T-cell (primary cell): ENCODE measurements at regions not wholly inside any gene's neighbourhood (a gene's known extent, or its start where the extent isn't known, plus 50 kb on each side); places are given as distances from the start of the nearest gene placed in this dataset.
A peak's percentile ranks its signal among the peaks of the same experiment; 100 is the strongest.

Experiments used
- ATAC-seq, 4 experiments: fragments of 200-7000 bp in 3 of 4; fragments of 150-1000 bp in 1 of 4; cut with Tn5 transposase; replicated peaks in 1 of 4; 1 replicate in 3 of 4; 2 replicates in 1 of 4; pipeline ENCODE4 v1.10.0; 2021; ENCODE audit warnings: moderate library complexity in 3 of 4, mild to moderate bottlenecking in 2 of 4, moderate number of reproducible peaks in 1 of 4
- CTCF ChIA-PET, 2 donors: fragments of 300-600 bp; sonication (Branson Sonifier 250); formaldehyde crosslinking; loops; one replicate each; lab custom pipeline; 2022; ENCODE audit warnings: antibody characterized with exemption in 2 of 2; lab: Charles Lee
- POLR2A ChIA-PET, 2 donors: fragments of 300-600 bp; sonication (Branson Sonifier 250); formaldehyde crosslinking; loops; one replicate each; lab custom pipeline; 2022; ENCODE audit warnings: antibody characterized with exemption in 2 of 2; lab: Charles Lee
- DNase-seq, 35 experiments: peaks; one replicate each; pipeline versions ENCODE4 v3.0.0 to v3.0.0-alpha.2; 2013 to 2023
- H3K27ac ChIP-seq: one replicate; pipeline ENCODE4 v1.5.1; 2013; ENCODE audit warnings: low read length
- H3K27me3 ChIP-seq, 2 experiments: replicated peaks in 1 of 2; 1 replicate in 1 of 2; 2 replicates in 1 of 2; pipeline versions ENCODE4 v1.6.1 to v1.7.0; 2013; ENCODE audit warnings: low read length in 1 of 2, mixed read lengths in 1 of 2; ENCODE audit not compliant: control insufficient read depth in 2 of 2, insufficient read depth in 2 of 2; ENCODE audit errors: extremely low read depth in 1 of 2
- H3K36me3 ChIP-seq, 2 donors: 1 replicate in 1 of 2; 2 replicates in 1 of 2; pipeline versions ENCODE4 v1.6.1 to v1.7.0; 2013; ENCODE audit warnings: low read length in 1 of 2; ENCODE audit not compliant: control insufficient read depth in 2 of 2, insufficient read depth in 1 of 2; ENCODE audit errors: extremely low read depth in 1 of 2
- H3K4me1 ChIP-seq, 2 experiments: 1 replicate in 1 of 2; 2 replicates in 1 of 2; pipeline versions ENCODE4 v1.6.1 to v1.7.0; 2013; ENCODE audit warnings: low read length in 2 of 2, mixed read lengths in 1 of 2; ENCODE audit not compliant: insufficient read depth in 2 of 2, control insufficient read depth in 1 of 2; ENCODE audit errors: extremely low read depth in 1 of 2
- H3K4me3 ChIP-seq, 2 donors: 1 replicate in 1 of 2; 2 replicates in 1 of 2; pipeline versions ENCODE4 v1.5.1 to v1.7.0; 2013; ENCODE audit warnings: mild to moderate bottlenecking in 2 of 2, low read length in 1 of 2, moderate library complexity in 1 of 2; ENCODE audit not compliant: control insufficient read depth in 1 of 2; ENCODE audit errors: extremely low read depth in 1 of 2
- H3K9me3 ChIP-seq: 2 replicates; pipeline ENCODE4 v1.7.0; 2013
- H3K27ac Mint-ChIP-seq, 2 donors: one replicate each; pipeline ENCODE4 v1.8.0; 2020 to 2021; ENCODE audit warnings: mild to moderate bottlenecking in 2 of 2, mixed read lengths in 2 of 2
- H3K27me3 Mint-ChIP-seq, 2 donors: one replicate each; pipeline ENCODE4 v1.8.0; 2021 to 2022; ENCODE audit warnings: mixed read lengths in 2 of 2
- H3K36me3 Mint-ChIP-seq: one replicate; pipeline ENCODE4 v1.8.0; 2021; ENCODE audit warnings: mixed read lengths
- H3K4me1 Mint-ChIP-seq, 3 donors: one replicate each; pipeline ENCODE4 v1.8.0; 2020 to 2022; ENCODE audit warnings: mixed read lengths in 3 of 3, mild to moderate bottlenecking in 1 of 3
- H3K4me3 Mint-ChIP-seq, 3 donors: one replicate each; pipeline ENCODE4 v1.8.0; 2020 to 2022; ENCODE audit warnings: mild to moderate bottlenecking in 3 of 3, mixed read lengths in 3 of 3, moderate library complexity in 3 of 3
- H3K9me3 Mint-ChIP-seq, 3 donors: one replicate each; pipeline ENCODE4 v1.8.0; 2020 to 2022; ENCODE audit warnings: mixed read lengths in 3 of 3
- WGBS: methylation state at CpG from one replicate; pipeline ENCODE4 v1.1.5; 2013; ENCODE audit warnings: missing lambda C conversion rate; ENCODE audit not compliant: insufficient coverage; 5-methylcytosine and 5-hydroxymethylcytosine counted together

DNA sequence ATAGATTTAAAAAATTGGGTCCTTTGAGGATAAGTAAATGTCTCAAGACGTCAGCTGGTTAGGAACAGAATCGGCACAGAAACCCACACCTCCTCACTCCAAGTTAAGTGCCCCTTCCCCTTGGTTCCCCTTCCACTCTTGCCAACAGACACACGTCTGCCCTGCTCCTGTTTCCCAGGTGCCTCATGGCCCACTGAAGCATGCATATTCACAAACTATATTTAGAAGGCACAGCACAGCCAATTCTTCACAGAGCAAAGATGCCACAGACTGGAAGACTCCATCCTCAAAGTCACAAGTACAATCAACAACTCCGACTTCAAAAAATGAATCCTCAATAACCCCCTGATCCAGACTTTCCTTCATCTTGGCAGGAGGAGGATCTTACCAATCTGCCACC is 295.4 kb upstream of the NR2F2 start:
- ATAC-seq (no peak), DNase-seq (no peak)
- no peaks in the 10 kb centered on the region for H3K36me3 ChIP-seq
- H3K4me3 ChIP-seq, result no peak overlapping the region
- Mint-ChIP-seq H3K4me3 (no peak overlapping the region), H3K27me3 (peaks cover 43 to 57% of the 10 kb centered on the region in 2 donors), H3K27ac (no peak overlapping the region), H3K9me3 (peaks cover 0 to 3% (median 0%) of the 10 kb centered on the region in 3 donors), H3K36me3 (no peaks in the 10 kb centered on the region), H3K4me1 (peaks cover 0 to 14% (median 8%) of the 10 kb centered on the region in 3 donors)
- no peaks in the 10 kb centered on the region for H3K9me3 ChIP-seq
- H3K27me3 ChIP-seq, result peaks cover 3 to 4% of the 10 kb centered on the region in 2 experiments
- POLR2A ChIA-PET, result no interaction called here
- WGBS, result 47% methylated on average over 2 of the region's 4 CpGs
- CTCF ChIA-PET, result no interaction called here
- H3K27ac ChIP-seq, result no peak overlapping the region
- H3K4me1 ChIP-seq, result peaks cover 0 to 5% of the 10 kb centered on the region in 2 experiments

- no peak overlapping the region for H3K4me3 Mint-ChIP-seq
- no CpG with 5 or more reads among the region's 5 CpGs for WGBS
- Histone ChIP-seq H3K27ac (no peak overlapping the region), H3K27me3 (peaks cover 3 to 4% of the 10 kb centered on the region in 2 experiments), H3K4me1 (peaks cover 0 to 5% of the 10 kb centered on the region in 2 experiments), H3K9me3 (no peaks in the 10 kb centered on the region), H3K4me3 (no peak overlapping the region), H3K36me3 (no peaks in the 10 kb centered on the region)
- H3K36me3 Mint-ChIP-seq, result no peaks in the 10 kb centered on the region
- ATAC-seq (no peak), DNase-seq (no peak)
- peaks cover 0 to 14% (median 8%) of the 10 kb centered on the region in 3 donors for H3K4me1 Mint-ChIP-seq
- ChIA-PET CTCF (no interaction called here), POLR2A (no interaction called here)
- no peak overlapping the region for H3K27ac Mint-ChIP-seq
- peaks cover 0 to 3% (median 0%) of the 10 kb centered on the region in 3 donors for H3K9me3 Mint-ChIP-seq
- H3K27me3 Mint-ChIP-seq, result peaks cover 47 to 59% of the 10 kb centered on the region in 2 donors
Measured at GRCh38 chr15:96035635-96036034, 294.9 kb upstream of the NR2F2 start.

GRCh38 chr15:96037584-96037983 is 292.9 kb upstream of the NR2F2 start:
- H3K9me3 Mint-ChIP-seq, result peaks cover 0 to 5% (median 0%) of the 10 kb centered on the region in 3 donors
- H3K27me3 ChIP-seq, result peaks cover 0 to 3% of the 10 kb centered on the region in 2 experiments
- peaks cover 0 to 14% (median 8%) of the 10 kb centered on the region in 3 donors for H3K4me1 Mint-ChIP-seq
- H3K9me3 ChIP-seq, result no peaks in the 10 kb centered on the region
- H3K4me3 Mint-ChIP-seq, result no peak overlapping the region
- H3K36me3 Mint-ChIP-seq, result no peaks in the 10 kb centered on the region
- H3K4me1 ChIP-seq, result peaks cover 0 to 5% of the 10 kb centered on the region in 2 experiments
- H3K27ac Mint-ChIP-seq, result peak overlapping the region in 1 of 2 donors; percentile 7
- DNase-seq (peak in 1 of 35 experiments; percentile 5), ATAC-seq (no peak)
- no peaks in the 10 kb centered on the region for H3K36me3 ChIP-seq
- no CpG with 5 or more reads among the region's 4 CpGs for WGBS
- POLR2A ChIA-PET, result no interaction called here
- CTCF ChIA-PET, result no interaction called here
- no peak overlapping the region for H3K4me3 ChIP-seq
- no peak overlapping the region for H3K27ac ChIP-seq
- H3K27me3 Mint-ChIP-seq, result peaks cover 49 to 61% of the 10 kb centered on the region in 2 donors

DNA sequence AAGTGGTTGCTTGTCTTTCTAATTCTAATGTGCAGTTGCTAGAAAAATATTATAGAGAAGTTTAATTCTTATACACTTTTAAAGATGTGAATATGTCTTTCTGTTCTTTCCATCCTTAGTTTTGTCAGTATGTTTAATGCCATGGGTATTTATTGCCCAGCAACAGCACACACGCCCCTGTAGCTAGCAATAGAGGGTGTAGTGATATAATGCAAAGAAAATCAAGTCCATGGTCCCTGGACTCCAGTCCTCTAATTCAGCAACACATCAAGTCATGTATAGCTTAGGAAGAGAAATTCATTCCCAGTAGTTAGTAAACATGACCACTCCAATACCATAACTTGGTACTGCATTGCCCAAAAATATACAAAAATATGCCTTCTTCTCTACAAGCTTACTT is 292.4 kb upstream of the NR2F2 start:
- peaks cover 0 to 5% (median 0%) of the 10 kb centered on the region in 3 donors for H3K9me3 Mint-ChIP-seq
- no peak for DNase-seq
- H3K9me3 ChIP-seq, result no peaks in the 10 kb centered on the region
- no peaks in the 10 kb centered on the region for H3K36me3 Mint-ChIP-seq
- 80% methylated on average over 1 of the region's 1 CpG for WGBS
- peaks cover 0 to 3% of the 10 kb centered on the region in 2 experiments for H3K27me3 ChIP-seq
- H3K27ac ChIP-seq, result no peak overlapping the region
- peaks cover 50 to 65% of the 10 kb centered on the region in 2 donors for H3K27me3 Mint-ChIP-seq
- H3K4me1 Mint-ChIP-seq, result peaks cover 0 to 14% (median 8%) of the 10 kb centered on the region in 3 donors
- H3K4me3 Mint-ChIP-seq, result no peak overlapping the region
- ChIA-PET CTCF (no interaction called here), POLR2A (no interaction called here)
- H3K27ac Mint-ChIP-seq, result no peak overlapping the region
- no peak for ATAC-seq
- H3K4me1 ChIP-seq, result peaks cover 0 to 5% of the 10 kb centered on the region in 2 experiments
- H3K4me3 ChIP-seq, result no peak overlapping the region
- H3K36me3 ChIP-seq, result no peaks in the 10 kb centered on the region

GRCh38 chr15:96038650-96039049 is 291.9 kb upstream of the NR2F2 start:
- Histone ChIP-seq H3K9me3 (no peaks in the 10 kb centered on the region), H3K27me3 (peaks cover 0 to 3% of the 10 kb centered on the region in 2 experiments), H3K4me3 (no peak overlapping the region), H3K27ac (no peak overlapping the region), H3K4me1 (peaks cover 0 to 5% of the 10 kb centered on the region in 2 experiments), H3K36me3 (no peaks in the 10 kb centered on the region)
- H3K4me3 Mint-ChIP-seq, result no peak overlapping the region
- DNase-seq, result no peak
- H3K4me1 Mint-ChIP-seq, result peaks cover 0 to 14% (median 8%) of the 10 kb centered on the region in 3 donors
- ChIA-PET POLR2A (no interaction called here), CTCF (no interaction called here)
- WGBS, result no CpG with 5 or more reads among the region's 5 CpGs
- no peak for ATAC-seq
- no peaks in the 10 kb centered on the region for H3K36me3 Mint-ChIP-seq
- H3K27me3 Mint-ChIP-seq, result peaks cover 51 to 60% of the 10 kb centered on the region in 2 donors
- peaks cover 0 to 5% (median 0%) of the 10 kb centered on the region in 3 donors for H3K9me3 Mint-ChIP-seq
- H3K27ac Mint-ChIP-seq, result no peak overlapping the region

DNA sequence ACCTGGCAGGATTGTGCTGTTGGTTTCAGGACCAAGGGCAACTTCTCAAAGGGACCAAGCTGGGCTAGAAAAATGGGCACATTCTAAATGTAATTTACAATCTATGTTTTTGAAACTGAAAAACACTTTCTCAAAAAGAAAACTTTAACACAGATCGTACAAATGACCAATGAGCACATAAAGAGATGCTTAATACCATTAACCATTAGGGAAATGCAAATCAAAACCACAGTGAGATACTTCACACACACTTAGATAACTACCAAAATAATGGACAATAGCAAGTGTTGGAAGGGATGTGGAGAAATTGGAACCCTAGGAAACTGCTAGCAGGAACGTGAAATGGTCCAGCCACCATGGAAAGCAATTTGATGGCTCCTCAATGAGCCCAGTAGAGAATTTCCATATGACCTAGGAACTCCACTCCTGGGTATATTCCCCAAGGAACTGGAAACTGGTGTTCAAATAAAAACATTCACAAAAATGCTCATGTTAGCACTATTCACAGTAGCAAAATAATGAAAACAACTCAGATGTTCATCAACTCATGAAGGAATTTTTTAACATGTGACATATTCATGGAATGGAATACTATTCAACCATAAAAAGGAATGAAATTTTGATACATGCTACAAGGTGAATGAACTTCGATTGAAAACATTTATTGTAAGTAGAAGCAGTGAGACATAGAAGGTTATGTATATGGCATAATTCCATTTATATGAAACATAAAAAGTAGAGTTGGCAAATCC is 288.3 kb upstream of the NR2F2 start:
- H3K27me3 Mint-ChIP-seq, result peaks cover 29 to 50% of the 10 kb centered on the region in 2 donors
- WGBS, result 0% methylated on average over 1 of the region's 3 CpGs
- no peaks in the 10 kb centered on the region for H3K36me3 Mint-ChIP-seq
- Histone ChIP-seq H3K4me1 (no peaks in the 10 kb centered on the region), H3K36me3 (no peaks in the 10 kb centered on the region), H3K9me3 (no peaks in the 10 kb centered on the region), H3K4me3 (no peak overlapping the region), H3K27me3 (peaks cover 0 to under 1% of the 10 kb centered on the region in 2 experiments), H3K27ac (no peak overlapping the region)
- no peak overlapping the region for H3K4me3 Mint-ChIP-seq
- H3K9me3 Mint-ChIP-seq, result peaks cover 0 to 5% (median 0%) of the 10 kb centered on the region in 3 donors
- H3K27ac Mint-ChIP-seq, result no peak overlapping the region
- ChIA-PET POLR2A (no interaction called here), CTCF (no interaction called here)
- peaks cover 0 to 7% (median 6%) of the 10 kb centered on the region in 3 donors for H3K4me1 Mint-ChIP-seq
- DNase-seq (no peak), ATAC-seq (no peak)
